ENCODE measurements at regions not wholly inside any gene's neighbourhood (a gene's known extent, or its start where the extent isn't known, plus 50 kb on each side); places are given as distances from the start of the nearest gene placed in this dataset.

- no peak for TF ChIP-seq CTCF (IDR thresholded peaks at IDR 0.05; ENCODE audit: control extremely low read depth, extremely low read depth, low read depth, missing control alignments)
- DNase-seq (ENCODE audit: extremely low spot score) = no peak
- CTCF ChIA-PET = no interaction called here
- POLR2A ChIA-PET = no interaction called here
These were observed 611.9 kb downstream of the EDEM1 start for GRCh38 chr3:5799398-5799797.

GRCh38 chr3:5800965-5801364 lies 613.5 kb downstream of the EDEM1 start:
- TF ChIP-seq CTCF (IDR thresholded peaks at IDR 0.05; ENCODE audit: control extremely low read depth, extremely low read depth, low read depth, missing control alignments) = no peak
- no peak for DNase-seq (ENCODE audit: extremely low spot score)
- ChIA-PET CTCF (no interaction called here), POLR2A (no interaction called here)

GRCh38 chr3:5806192-5806591 lies 618.7 kb downstream of the EDEM1 start:
- ChIA-PET CTCF (interaction anchor here (1.0 to 1.5 kb wide), 5 partner anchors 11 to 63 kb away, joined by 3 to 5 read pairs (median 3); no protein-coding TSS in a partner anchor), POLR2A (no interaction called here)
- no peak for DNase-seq (ENCODE audit: extremely low spot score)
- peak; percentile 26 for TF ChIP-seq CTCF (IDR thresholded peaks at IDR 0.05; ENCODE audit: control extremely low read depth, extremely low read depth, low read depth, missing control alignments)

- TF ChIP-seq CTCF (IDR thresholded peaks at IDR 0.05; ENCODE audit: control extremely low read depth, extremely low read depth, low read depth, missing control alignments) = no peak
- POLR2A ChIA-PET = no interaction called here
- CTCF ChIA-PET = no interaction called here
- no peak for DNase-seq (ENCODE audit: extremely low spot score)
These were observed 622.2 kb downstream of the EDEM1 start for GRCh38 chr3:5809586-5810246.

GRCh38 chr3:5811016-5811415 lies 623.5 kb downstream of the EDEM1 start:
- ChIA-PET CTCF (no interaction called here), POLR2A (no interaction called here)
- TF ChIP-seq CTCF (IDR thresholded peaks at IDR 0.05; ENCODE audit: control extremely low read depth, extremely low read depth, low read depth, missing control alignments) = no peak
- DNase-seq (ENCODE audit: extremely low spot score) = no peak

- ChIA-PET POLR2A (no interaction called here), CTCF (interaction anchor here (1.2 to 1.8 kb wide), 2 partner anchors 9 to 26 kb away, joined by 3 to 7 read pairs; no protein-coding TSS in a partner anchor)
- TF ChIP-seq CTCF (IDR thresholded peaks at IDR 0.05; ENCODE audit: control extremely low read depth, extremely low read depth, low read depth, missing control alignments) = no peak
- no peak for DNase-seq (ENCODE audit: extremely low spot score)
These were observed 626.0 kb downstream of the EDEM1 start for GRCh38 chr3:5813521-5813920.
